ENCODE measurements at regions not wholly inside any gene's neighbourhood (a gene's known extent, or its start where the extent isn't known, plus 50 kb on each side); places are given as distances from the start of the nearest gene placed in this dataset.

GRCh38 chr15:96514607-96515285, 184.2 kb downstream of the NR2F2 start:
- TF ChIP-seq REST (IDR thresholded peaks at IDR 0.05; ENCODE audit: insufficient read depth in 1 of 2, low read depth in 2 of 2, low read length in 2 of 2) (no peak), FOXP2 (optimal IDR thresholded peaks at IDR 0.05; ENCODE audit: borderline replicate concordance, extremely low read depth, extremely low read length, insufficient read depth) (no peak), SIN3A (IDR thresholded peaks at IDR 0.05; ENCODE audit: borderline replicate concordance, insufficient read depth, low read length) (no peak), POLR2AphosphoS5 (IDR thresholded peaks at IDR 0.05; ENCODE audit: low read depth, low read length) (no peak), TAF1 (IDR thresholded peaks at IDR 0.05; ENCODE audit: borderline replicate concordance, insufficient read depth, low read length) (no peak)

- TF ChIP-seq SIN3A (IDR thresholded peaks at IDR 0.05; ENCODE audit: borderline replicate concordance, insufficient read depth, low read length) (no peak), REST (IDR thresholded peaks at IDR 0.05; ENCODE audit: insufficient read depth in 1 of 2, low read depth in 2 of 2, low read length in 2 of 2) (no peak), FOXP2 (optimal IDR thresholded peaks at IDR 0.05; ENCODE audit: borderline replicate concordance, extremely low read depth, extremely low read length, insufficient read depth) (no peak), POLR2AphosphoS5 (IDR thresholded peaks at IDR 0.05; ENCODE audit: low read depth, low read length) (no peak), TAF1 (IDR thresholded peaks at IDR 0.05; ENCODE audit: borderline replicate concordance, insufficient read depth, low read length) (no peak)
Measured at GRCh38 chr15:96515371-96515770, 184.9 kb downstream of the NR2F2 start.

GRCh38 chr15:96521386-96521785, 190.9 kb downstream of the NR2F2 start:
- TF ChIP-seq POLR2AphosphoS5 (IDR thresholded peaks at IDR 0.05; ENCODE audit: low read depth, low read length) (no peak), TAF1 (IDR thresholded peaks at IDR 0.05; ENCODE audit: borderline replicate concordance, insufficient read depth, low read length) (no peak), FOXP2 (optimal IDR thresholded peaks at IDR 0.05; ENCODE audit: borderline replicate concordance, extremely low read depth, extremely low read length, insufficient read depth) (no peak), REST (IDR thresholded peaks at IDR 0.05; ENCODE audit: insufficient read depth in 1 of 2, low read depth in 2 of 2, low read length in 2 of 2) (no peak), SIN3A (IDR thresholded peaks at IDR 0.05; ENCODE audit: borderline replicate concordance, insufficient read depth, low read length) (no peak)

- no peak for TF ChIP-seq TAF1 (IDR thresholded peaks at IDR 0.05; ENCODE audit: borderline replicate concordance, insufficient read depth, low read length)
- TF ChIP-seq REST (IDR thresholded peaks at IDR 0.05; ENCODE audit: insufficient read depth in 1 of 2, low read depth in 2 of 2, low read length in 2 of 2): no peak
- no peak for TF ChIP-seq SIN3A (IDR thresholded peaks at IDR 0.05; ENCODE audit: borderline replicate concordance, insufficient read depth, low read length)
- TF ChIP-seq POLR2AphosphoS5 (IDR thresholded peaks at IDR 0.05; ENCODE audit: low read depth, low read length): no peak
- no peak for TF ChIP-seq FOXP2 (optimal IDR thresholded peaks at IDR 0.05; ENCODE audit: borderline replicate concordance, extremely low read depth, extremely low read length, insufficient read depth)
Measured at GRCh38 chr15:96524676-96525417, 194.3 kb downstream of the NR2F2 start.

All from PFSK-1 (cell line).